ENCODE measurements at regions not wholly inside any gene's neighbourhood (a gene's known extent, or its start where the extent isn't known, plus 50 kb on each side); places are given as distances from the start of the nearest gene placed in this dataset.
"Not testable (repeated sequence)": the region's sequence is repeated elsewhere in the genome, so short reads cannot be mapped to it uniquely, and the experiment has no call there.

GRCh38 chrX:40222612-40223011, 124.9 kb upstream of the BCOR start:
- not testable (repeated sequence) for DNase-seq

GRCh38 chrX:40213092-40213491, 115.3 kb upstream of the BCOR start:
- DNase-seq, result no peak

GRCh38 chrX:40209951-40210617, 112.3 kb upstream of the BCOR start:
- no peak for DNase-seq

- DNase-seq, result no peak
Measured at GRCh38 chrX:40207626-40208025, 109.9 kb upstream of the BCOR start.

- DNase-seq, result no peak
Measured at GRCh38 chrX:40205471-40205870, 107.7 kb upstream of the BCOR start.

GRCh38 chrX:40202456-40202855, 104.7 kb upstream of the BCOR start:
- DNase-seq, result no peak

GRCh38 chrX:40201329-40201885, 103.6 kb upstream of the BCOR start:
- no peak for DNase-seq

GRCh38 chrX:40199704-40200103, 101.9 kb upstream of the BCOR start:
- DNase-seq, result no peak

GRCh38 chrX:40197071-40197470, 99.3 kb upstream of the BCOR start:
- DNase-seq, result no peak

GRCh38 chrX:40195368-40195767, 97.6 kb upstream of the BCOR start:
- no peak for DNase-seq

- DNase-seq, result no peak
Measured at GRCh38 chrX:40192196-40192595, 94.4 kb upstream of the BCOR start.

- no peak for DNase-seq
Measured at GRCh38 chrX:40189637-40190036, 91.9 kb upstream of the BCOR start.

- no peak for DNase-seq
Measured at GRCh38 chrX:40188573-40189417, 91.0 kb upstream of the BCOR start.

- DNase-seq, result no peak
Measured at GRCh38 chrX:40184968-40185367, 87.2 kb upstream of the BCOR start.

- no peak for DNase-seq
Measured at GRCh38 chrX:40182615-40183014, 84.9 kb upstream of the BCOR start.

GRCh38 chrX:40182095-40182494, 84.3 kb upstream of the BCOR start:
- DNase-seq, result no peak

- no peak for DNase-seq
Measured at GRCh38 chrX:40179283-40179682, 81.5 kb upstream of the BCOR start.

GRCh38 chrX:40177942-40178715, 80.4 kb upstream of the BCOR start:
- DNase-seq, result no peak

- DNase-seq, result no peak
Measured at GRCh38 chrX:40177489-40177888, 79.7 kb upstream of the BCOR start.

GRCh38 chrX:40177117-40177430, 79.3 kb upstream of the BCOR start:
- no peak for DNase-seq

- peak; percentile 73 for DNase-seq
Measured at GRCh38 chrX:40176351-40177116, 78.8 kb upstream of the BCOR start.

- peak; percentile 65 for DNase-seq
Measured at GRCh38 chrX:40175511-40176350, 78.0 kb upstream of the BCOR start.

Measured in activated CD4-positive, alpha-beta T cell treated with anti-CD3 and anti-CD28 coated beads, Interleukin-2, amount 50 U/mL, for 1 hour (primary cell).